ENCODE measurements at regions not wholly inside any gene's neighbourhood (a gene's known extent, or its start where the extent isn't known, plus 50 kb on each side); places are given as distances from the start of the nearest gene placed in this dataset.
"Not testable (repeated sequence)": the region's sequence is repeated elsewhere in the genome, so short reads cannot be mapped to it uniquely, and the experiment has no call there.

DNA sequence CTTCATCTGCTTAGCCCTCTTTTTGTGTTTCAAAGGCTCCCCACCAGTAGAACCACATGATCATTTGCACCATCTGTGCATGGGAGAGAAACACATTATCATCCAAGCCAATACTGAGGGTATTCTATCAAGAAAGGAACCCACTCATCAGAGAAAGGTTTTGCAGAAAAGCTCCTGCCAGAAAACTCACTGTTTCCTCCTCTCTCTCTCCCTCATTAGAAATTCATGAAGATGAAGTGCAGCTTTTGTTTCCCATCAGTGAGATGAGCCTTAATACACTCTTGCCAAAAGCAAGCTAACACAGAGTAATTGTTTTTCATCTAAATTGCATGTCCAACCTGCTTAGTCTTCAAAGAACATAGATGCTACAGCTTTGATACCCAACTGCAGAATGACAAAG lies 142.4 kb upstream of the GRAMD2B start:
- Mint-ChIP-seq H3K4me3 (ENCODE audit: unreplicated experiment) (no peak overlapping the region), H3K27me3 (ENCODE audit: insufficient read depth, unreplicated experiment) (no peaks in the 10 kb centered on the region), H3K27ac (ENCODE audit: unreplicated experiment) (no peak overlapping the region), H3K4me1 (ENCODE audit: low read depth, unreplicated experiment) (no peaks in the 10 kb centered on the region), H3K9me3 (ENCODE audit: unreplicated experiment) (no peaks in the 10 kb centered on the region), H3K36me3 (ENCODE audit: insufficient read depth, unreplicated experiment) (no peaks in the 10 kb centered on the region)
- TF ChIP-seq, protein P1, sequence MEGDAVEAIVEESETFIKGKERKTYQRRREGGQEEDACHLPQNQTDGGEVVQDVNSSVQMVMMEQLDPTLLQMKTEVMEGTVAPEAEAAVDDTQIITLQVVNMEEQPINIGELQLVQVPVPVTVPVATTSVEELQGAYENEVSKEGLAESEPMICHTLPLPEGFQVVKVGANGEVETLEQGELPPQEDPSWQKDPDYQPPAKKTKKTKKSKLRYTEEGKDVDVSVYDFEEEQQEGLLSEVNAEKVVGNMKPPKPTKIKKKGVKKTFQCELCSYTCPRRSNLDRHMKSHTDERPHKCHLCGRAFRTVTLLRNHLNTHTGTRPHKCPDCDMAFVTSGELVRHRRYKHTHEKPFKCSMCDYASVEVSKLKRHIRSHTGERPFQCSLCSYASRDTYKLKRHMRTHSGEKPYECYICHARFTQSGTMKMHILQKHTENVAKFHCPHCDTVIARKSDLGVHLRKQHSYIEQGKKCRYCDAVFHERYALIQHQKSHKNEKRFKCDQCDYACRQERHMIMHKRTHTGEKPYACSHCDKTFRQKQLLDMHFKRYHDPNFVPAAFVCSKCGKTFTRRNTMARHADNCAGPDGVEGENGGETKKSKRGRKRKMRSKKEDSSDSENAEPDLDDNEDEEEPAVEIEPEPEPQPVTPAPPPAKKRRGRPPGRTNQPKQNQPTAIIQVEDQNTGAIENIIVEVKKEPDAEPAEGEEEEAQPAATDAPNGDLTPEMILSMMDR (IDR thresholded peaks at IDR 0.05; ENCODE audit: insufficient read depth in 1 of 2, low read depth in 1 of 2, low read length in 1 of 2, severe bottlenecking in 1 of 2, unreplicated experiment in 1 of 2) = no peak
- no peak for DNase-seq
- CTCF ChIA-PET = no interaction called here
- intact Hi-C loops (cut with micrococcal nuclease; ENCODE audit: unreplicated experiment) = no loop called here
- H3K4me3 ChIP-seq (ENCODE audit: low read depth, low read length) = no peak overlapping the region
- no peaks in the 10 kb centered on the region for H3K4me1 ChIP-seq
- H3K27me3 ChIP-seq (replicated peaks; ENCODE audit: control insufficient read depth, insufficient read depth, low read length) = no peaks in the 10 kb centered on the region
- H3K9me3 ChIP-seq = no peaks in the 10 kb centered on the region
- BruUV-seq (replicated peaks) = no TSS peak
- H3K36me3 ChIP-seq (ENCODE audit: control insufficient read depth, insufficient read depth, low read length) = no peaks in the 10 kb centered on the region
- POLR2A ChIA-PET = no interaction called here

DNA sequence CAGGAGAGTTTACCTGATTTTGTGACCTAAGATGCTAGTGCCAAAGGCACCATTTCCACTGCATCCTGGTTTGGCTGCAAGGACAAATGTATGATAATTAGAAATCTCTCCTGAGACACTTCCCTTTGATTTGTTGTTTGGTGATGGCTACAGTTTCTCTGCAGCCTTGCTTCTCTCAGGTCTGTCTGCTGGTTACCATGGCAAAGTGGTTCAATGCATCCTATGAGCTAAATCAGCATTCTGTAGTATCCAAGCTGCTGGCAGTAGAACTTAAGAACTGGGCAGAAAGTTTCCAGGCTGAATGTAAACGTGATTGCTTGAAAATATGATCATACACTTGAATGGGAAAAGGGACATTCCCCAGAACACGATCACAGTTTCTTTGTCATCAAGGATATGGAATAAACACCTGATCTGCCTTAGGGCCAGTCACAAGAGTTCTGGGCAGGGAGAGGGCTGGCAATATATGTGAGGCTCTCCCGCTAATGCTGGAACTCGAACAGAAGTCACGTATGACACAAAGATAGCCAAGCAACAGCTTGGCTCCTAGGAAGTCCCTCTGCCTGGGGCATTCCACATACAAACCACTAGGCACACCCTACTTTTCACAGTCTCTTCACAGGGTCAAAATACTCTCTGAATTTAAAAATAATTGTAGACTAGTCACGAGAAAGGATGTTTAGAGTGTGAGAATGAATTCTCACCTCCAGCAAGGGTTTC lies 138.1 kb upstream of the GRAMD2B start:
- Mint-ChIP-seq H3K9me3 (ENCODE audit: unreplicated experiment) (no peaks in the 10 kb centered on the region), H3K36me3 (ENCODE audit: insufficient read depth, unreplicated experiment) (no peaks in the 10 kb centered on the region), H3K27ac (ENCODE audit: unreplicated experiment) (no peak overlapping the region), H3K4me1 (ENCODE audit: low read depth, unreplicated experiment) (no peaks in the 10 kb centered on the region), H3K4me3 (ENCODE audit: unreplicated experiment) (no peak overlapping the region), H3K27me3 (ENCODE audit: insufficient read depth, unreplicated experiment) (peaks cover 3% of the 10 kb centered on the region)
- H3K9me3 ChIP-seq = no peaks in the 10 kb centered on the region
- no TSS peak for BruUV-seq (replicated peaks)
- no peak overlapping the region for H3K4me3 ChIP-seq (ENCODE audit: low read depth, low read length)
- TF ChIP-seq, protein P1 (IDR thresholded peaks at IDR 0.05; ENCODE audit: insufficient read depth in 1 of 2, low read depth in 1 of 2, low read length in 1 of 2, severe bottlenecking in 1 of 2, unreplicated experiment in 1 of 2) = no peak
- ChIA-PET CTCF (no interaction called here), POLR2A (no interaction called here)
- no peaks in the 10 kb centered on the region for H3K27me3 ChIP-seq (replicated peaks; ENCODE audit: control insufficient read depth, insufficient read depth, low read length)
- H3K4me1 ChIP-seq = no peaks in the 10 kb centered on the region
- DNase-seq = no peak
- intact Hi-C loops (cut with micrococcal nuclease; ENCODE audit: unreplicated experiment) = no loop called here
- no peaks in the 10 kb centered on the region for H3K36me3 ChIP-seq (ENCODE audit: control insufficient read depth, insufficient read depth, low read length)

DNA sequence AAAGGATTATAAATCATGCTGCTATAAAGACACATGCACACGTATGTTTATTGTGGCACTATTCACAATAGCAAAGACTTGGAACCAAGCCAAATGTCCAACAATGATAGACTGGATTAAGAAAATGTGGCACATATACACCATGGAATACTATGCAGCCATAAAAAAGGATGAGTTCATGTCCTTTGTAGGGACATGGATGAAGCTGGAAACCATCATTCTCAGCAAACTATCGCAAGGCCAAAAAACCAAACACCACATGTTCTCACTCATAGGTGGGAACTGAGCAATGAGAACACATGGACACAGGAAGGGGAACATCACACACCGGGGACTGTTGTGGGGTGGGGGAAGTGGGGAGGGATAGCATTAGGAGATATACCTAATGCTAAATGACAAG lies 127.1 kb upstream of the GRAMD2B start:
- intact Hi-C loops (cut with micrococcal nuclease; ENCODE audit: unreplicated experiment) = not testable (repeated sequence)

More for the DNA sequence above, 127.1 kb upstream of the GRAMD2B start:
- H3K36me3 Mint-ChIP-seq (ENCODE audit: insufficient read depth, unreplicated experiment); H3K27me3 ChIP-seq (replicated peaks; ENCODE audit: control insufficient read depth, insufficient read depth, low read length); H3K9me3 ChIP-seq; BruUV-seq (replicated peaks); H3K36me3 ChIP-seq (ENCODE audit: control insufficient read depth, insufficient read depth, low read length); H3K27ac Mint-ChIP-seq (ENCODE audit: unreplicated experiment); POLR2A ChIA-PET; H3K4me3 ChIP-seq (ENCODE audit: low read depth, low read length); CTCF ChIA-PET; H3K4me3 Mint-ChIP-seq (ENCODE audit: unreplicated experiment); H3K4me1 ChIP-seq; H3K4me1 Mint-ChIP-seq (ENCODE audit: low read depth, unreplicated experiment); DNase-seq; H3K9me3 Mint-ChIP-seq (ENCODE audit: unreplicated experiment): not testable (repeated sequence)
- peaks cover 14% of the 10 kb centered on the region for H3K27me3 Mint-ChIP-seq (ENCODE audit: insufficient read depth, unreplicated experiment)
